A549 (cell line): ENCODE measurements at regions not wholly inside any gene's neighbourhood (a gene's known extent, or its start where the extent isn't known, plus 50 kb on each side); places are given as distances from the start of the nearest gene placed in this dataset.

ENCODE experiments used
- ATAC-seq, 2 experiments: fragments of 200-7000 bp in 1 of 2; fragments of >200 bp in 1 of 2; cut with Nextera tagmentation in 1 of 2; cut with Tn5 transposase in 1 of 2; 3 replicates each; pipeline versions ENCODE4 v1.8.0 to v1.9.1; 2018 to 2020; ENCODE audit warnings: mild to moderate bottlenecking in 1 of 2, moderate library complexity in 1 of 2
- CTCF ChIA-PET: fragments of 300-600 bp; sonication (Branson Sonifier 250); formaldehyde crosslinking; extraction: SDS; loops from one replicate; lab custom pipeline; 2021; ENCODE audit warnings: antibody characterized with exemption, inconsistent platforms; lab: Yijun Ruan, JAX
- POLR2A ChIA-PET: fragments of 350-600 bp; formaldehyde crosslinking; extraction: SDS; loops from one replicate; lab custom pipeline; 2021; ENCODE audit warnings: antibody characterized with exemption, inconsistent platforms; lab: Yijun Ruan, JAX
- DNase-seq, 2 experiments: peaks; one replicate each; pipeline versions ENCODE4 v3.0.0 to v3.0.0-alpha.2; 2011 to 2016; ENCODE audit warnings: low read depth in 1 of 2, low spot score in 1 of 2
- FAIRE-seq: peaks from 2 replicates; lab custom pipeline; 2011; peaks lifted over from hg19 to GRCh38; lab: Jason Lieb, UNC
- H3K27ac ChIP-seq, 2 experiments: fragments of >200 bp; sonication (Bioruptor Twin); formaldehyde crosslinking; 3 replicates each; pipeline ENCODE4 v1.5.1; 2016 to 2017
- H3K4me1 ChIP-seq: fragments of >200 bp; sonication (Bioruptor Twin); formaldehyde crosslinking; 3 replicates; pipeline ENCODE4 v1.6.1; 2016
- H3K4me2 ChIP-seq: fragments of >200 bp; sonication (Bioruptor Twin); formaldehyde crosslinking; 3 replicates; pipeline ENCODE4 v1.6.1; 2016
- H3K4me3 ChIP-seq: fragments of >200 bp; sonication (Bioruptor Twin); formaldehyde crosslinking; 3 replicates; pipeline ENCODE4 v1.5.1; 2016
- H3K9me3 ChIP-seq: fragments of >200 bp; sonication (Bioruptor Twin); formaldehyde crosslinking; 3 replicates; pipeline ENCODE4 v1.6.1; 2016
- BHLHE40 ChIP-seq: IDR thresholded peaks from 2 replicates; pipeline ENCODE4 v1.6.1; 2012; ENCODE audit warnings: low read depth, low read length, inconsistent platforms
- CBX8 ChIP-seq: fragments of 200-600 bp; sonication (generic); IDR thresholded peaks from 2 replicates; pipeline ENCODE4 v1.6.1; 2016
- CEBPB ChIP-seq, 2 experiments: fragments of >200 bp in 1 of 2; sonication (Bioruptor Twin) in 1 of 2; formaldehyde crosslinking in 1 of 2; IDR thresholded peaks; 2 replicates each; pipeline ENCODE4 v1.6.1; 2012 to 2016
- E2F6 ChIP-seq: IDR thresholded peaks from 2 replicates; pipeline ENCODE4 v1.6.1; 2012; ENCODE audit warnings: low read depth, borderline replicate concordance
- EHMT2 ChIP-seq: fragments of 200-600 bp; sonication (generic); IDR thresholded peaks from 2 replicates; pipeline ENCODE4 v1.6.1; 2016; ENCODE audit warnings: antibody characterized with exemption, low read depth, mild to moderate bottlenecking, moderate library complexity
- ESRRA ChIP-seq: fragments of 150-350 bp; IDR thresholded peaks from 2 replicates; pipeline ENCODE4 v1.6.1; 2014; ENCODE audit warnings: mild to moderate bottlenecking, low read length, borderline replicate concordance
- FOXS1 ChIP-seq: fragments of 250-450 bp; sonication (Bioruptor Pico); IDR thresholded peaks from 2 replicates; pipeline ENCODE4 v1.5.0; 2020; ENCODE audit warnings: mild to moderate bottlenecking, moderate library complexity
- HDAC2 ChIP-seq: fragments of 200-600 bp; sonication (generic); IDR thresholded peaks from 2 replicates; pipeline ENCODE4 v1.6.1; 2016
- HES2 ChIP-seq: fragments of >200 bp; sonication (Bioruptor Twin); formaldehyde crosslinking; IDR thresholded peaks from 2 replicates; pipeline ENCODE4 v1.6.1; 2016
- HEYL ChIP-seq: fragments of 250-450 bp; sonication (Bioruptor Pico); IDR thresholded peaks from 2 replicates; pipeline ENCODE4 v1.8.0; 2021; ENCODE audit warnings: mild to moderate bottlenecking, moderate library complexity
- HOXB13 ChIP-seq: fragments of 250-450 bp; sonication (Bioruptor Pico); IDR thresholded peaks from 2 replicates; pipeline ENCODE4 v1.5.0; 2020; ENCODE audit warnings: low read depth, mild to moderate bottlenecking, moderate library complexity
- HOXB5 ChIP-seq: fragments of 250-450 bp; sonication (Bioruptor Pico); IDR thresholded peaks from 2 replicates; pipeline ENCODE4 v1.5.0; 2020; ENCODE audit warnings: mild to moderate bottlenecking, moderate library complexity
- JUN ChIP-seq, 2 experiments: fragments of >200 bp; sonication (Bioruptor Twin); formaldehyde crosslinking; IDR thresholded peaks; 2 replicates in 1 of 2; 3 replicates in 1 of 2; pipeline ENCODE4 v1.6.1; 2016 to 2017
- MAFK ChIP-seq: fragments of 450-650 bp; IDR thresholded peaks from 2 replicates; pipeline ENCODE4 v1.6.1; 2014; ENCODE audit not compliant: partially characterized antibody
- MAX ChIP-seq: IDR thresholded peaks from 2 replicates; pipeline ENCODE4 v1.6.1; 2012
- MYC ChIP-seq: IDR thresholded peaks from 2 replicates; pipeline ENCODE4 v1.6.1; 2012; ENCODE audit warnings: mild to moderate bottlenecking, inconsistent platforms, low read length, improper control_type of control experiment, borderline replicate concordance
- PBX3 ChIP-seq: IDR thresholded peaks from 2 replicates; pipeline ENCODE4 v1.6.1; 2012
- RAD21 ChIP-seq, 2 experiments: fragments of >200 bp in 1 of 2; sonication (Bioruptor Twin) in 1 of 2; formaldehyde crosslinking in 1 of 2; IDR thresholded peaks in 1 of 2; conservative IDR thresholded peaks in 1 of 2; 2 replicates in 1 of 2; 3 replicates in 1 of 2; pipeline ENCODE4 v1.6.1; 2012 to 2018; ENCODE audit warnings: inconsistent platforms in 1 of 2
- ZC3H11A ChIP-seq: fragments of 450-650 bp; IDR thresholded peaks from 2 replicates; pipeline ENCODE4 v1.6.1; 2014; ENCODE audit warnings: antibody characterized with exemption, mild to moderate bottlenecking
- ZNF302 ChIP-seq: fragments of 250-450 bp; sonication (Bioruptor Pico); IDR thresholded peaks from 2 replicates; pipeline ENCODE4 v1.9.0; 2021; ENCODE audit warnings: inconsistent platforms, mild to moderate bottlenecking, moderate library complexity
- ZSCAN20 ChIP-seq: fragments of 250-450 bp; sonication (Bioruptor Pico); IDR thresholded peaks from 2 replicates; pipeline ENCODE4 v1.8.0; 2022; ENCODE audit warnings: mild to moderate bottlenecking, moderate library complexity
- WGBS: methylation state at CpG from one replicate; pipeline ENCODE4 v1.1.6; 2017; ENCODE audit errors: missing lambda C conversion rate; 5-methylcytosine and 5-hydroxymethylcytosine counted together
- TF ChIP-seq, protein P1 (sequence below): fragments of >200 bp; sonication (Bioruptor Twin); formaldehyde crosslinking; IDR thresholded peaks from 3 replicates; pipeline ENCODE4 v1.6.1; 2016
- TF ChIP-seq, protein P2 (sequence below): fragments of 250-450 bp; sonication (Bioruptor Pico); IDR thresholded peaks from 2 replicates; pipeline ENCODE4 v1.5.0; 2020; ENCODE audit warnings: low read depth, mild to moderate bottlenecking, moderate library complexity

DNA sequence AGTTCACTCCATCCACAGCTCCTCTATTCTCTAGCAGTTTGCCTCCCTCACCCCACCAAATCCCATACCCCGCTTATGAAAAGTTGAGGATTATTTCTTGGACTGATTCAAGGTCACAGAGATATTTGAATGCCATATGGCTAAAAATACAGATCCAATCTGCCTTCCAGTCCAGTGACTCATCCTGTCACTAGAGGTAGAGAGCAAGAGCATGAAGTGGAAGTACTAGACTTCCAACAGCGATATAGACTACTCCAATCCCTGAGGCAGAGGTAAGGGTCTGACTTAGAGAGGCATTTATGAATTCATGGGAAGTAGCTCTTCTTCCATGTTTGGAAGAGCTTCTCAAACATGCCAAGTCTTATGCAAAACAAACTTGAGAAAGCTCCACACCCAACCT, 72.4 kb upstream of the CCL21 start:
- WGBS: 50% methylated on average over 2 of the region's 2 CpGs
- Histone ChIP-seq H3K4me1 (no peaks in the 10 kb centered on the region), H3K4me3 (no peak overlapping the region), H3K9me3 (no peaks in the 10 kb centered on the region), H3K4me2 (no peak overlapping the region), H3K27ac (no peak overlapping the region)
- ATAC-seq (no peak), DNase-seq (no peak), FAIRE-seq (no peak)
- no peak for TF ChIP-seq HOXB5 (CRISPR knock-in tag)
- no peak for TF ChIP-seq E2F6
- TF ChIP-seq CEBPB (IDR thresholded peaks at IDR 0.05): no peak
- TF ChIP-seq ESRRA: no peak
- TF ChIP-seq JUN (IDR thresholded peaks at IDR 0.05): no peak
- no peak for TF ChIP-seq ZSCAN20 (CRISPR knock-in tag)
- TF ChIP-seq PBX3: no peak
- ChIA-PET POLR2A (no interaction called here), CTCF (interaction anchor here (1.0 to 1.3 kb wide), 2 partner anchors 27 to 119 kb away, joined by 3 to 4 read pairs; no protein-coding TSS in a partner anchor)

DNA sequence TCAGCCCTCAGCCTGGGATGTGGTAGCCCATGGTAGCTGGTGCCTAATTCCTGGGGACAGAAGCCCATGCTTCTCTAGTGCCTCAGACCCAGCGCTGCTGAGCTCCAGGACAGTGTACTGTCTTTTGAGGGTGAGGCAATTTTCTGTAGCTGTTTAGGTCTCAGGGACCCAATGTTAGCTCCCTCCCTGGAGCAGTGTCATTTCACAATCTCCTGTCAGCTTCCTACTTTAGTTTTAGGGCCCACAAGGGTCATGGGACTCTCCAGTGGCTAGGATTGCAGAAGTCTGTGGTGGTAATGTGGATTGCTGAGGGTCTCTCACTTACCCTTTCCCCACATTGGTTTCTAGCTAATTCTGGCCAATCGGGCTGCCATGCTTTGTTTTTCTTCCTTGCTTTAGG, 67.7 kb upstream of the CCL21 start:
- no peak for FAIRE-seq
- H3K4me3 ChIP-seq: no peak overlapping the region
- ChIA-PET POLR2A (no interaction called here), CTCF (interaction anchor here (0.8 kb wide), 1 partner anchor 76 kb away, joined by 3 read pairs; no protein-coding TSS in a partner anchor)
- TF ChIP-seq ZNF302 (CRISPR knock-in tag): no peak
- TF ChIP-seq FOXS1: no peak
- TF ChIP-seq MAX: no peak
- TF ChIP-seq MAFK: no peak
- TF ChIP-seq HDAC2: no peak
- no peak for TF ChIP-seq HOXB13
- no peak for TF ChIP-seq RAD21 (conservative IDR thresholded peaks at IDR 0.05 in 1 of 2, IDR thresholded peaks at IDR 0.05 in 1 of 2)
- TF ChIP-seq, protein P1, sequence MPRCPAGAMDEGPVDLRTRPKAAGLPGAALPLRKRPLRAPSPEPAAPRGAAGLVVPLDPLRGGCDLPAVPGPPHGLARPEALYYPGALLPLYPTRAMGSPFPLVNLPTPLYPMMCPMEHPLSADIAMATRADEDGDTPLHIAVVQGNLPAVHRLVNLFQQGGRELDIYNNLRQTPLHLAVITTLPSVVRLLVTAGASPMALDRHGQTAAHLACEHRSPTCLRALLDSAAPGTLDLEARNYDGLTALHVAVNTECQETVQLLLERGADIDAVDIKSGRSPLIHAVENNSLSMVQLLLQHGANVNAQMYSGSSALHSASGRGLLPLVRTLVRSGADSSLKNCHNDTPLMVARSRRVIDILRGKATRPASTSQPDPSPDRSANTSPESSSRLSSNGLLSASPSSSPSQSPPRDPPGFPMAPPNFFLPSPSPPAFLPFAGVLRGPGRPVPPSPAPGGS: no peak
- TF ChIP-seq CBX8: no peak
- no peak for ATAC-seq
- DNase-seq: no peak
- 29% methylated on average over 2 of the region's 2 CpGs for WGBS
- no peak overlapping the region for H3K4me2 ChIP-seq
- 0 out of 3 replicates have a peak, but pooled peaks cover 3% of the 10 kb centered on the region for H3K4me1 ChIP-seq
- H3K27ac ChIP-seq: no peak overlapping the region
- no peaks in the 10 kb centered on the region for H3K9me3 ChIP-seq

- Histone ChIP-seq H3K27ac (no peak overlapping the region), H3K4me2 (no peak overlapping the region), H3K9me3 (no peaks in the 10 kb centered on the region), H3K4me3 (no peak overlapping the region), H3K4me1 (peaks cover 3% of the 10 kb centered on the region; the same call in 1 of the 3 replicates)
- FAIRE-seq: no peak
- CTCF ChIA-PET: no interaction called here
- TF ChIP-seq E2F6 (no peak), BHLHE40 (no peak), PBX3 (no peak), HOXB13 (no peak), EHMT2 (no peak), MYC (no peak), HES2 (no peak), HEYL (no peak), ZC3H11A (no peak), HDAC2 (no peak)
- TF ChIP-seq, protein P1: no peak
- TF ChIP-seq, protein P2, sequence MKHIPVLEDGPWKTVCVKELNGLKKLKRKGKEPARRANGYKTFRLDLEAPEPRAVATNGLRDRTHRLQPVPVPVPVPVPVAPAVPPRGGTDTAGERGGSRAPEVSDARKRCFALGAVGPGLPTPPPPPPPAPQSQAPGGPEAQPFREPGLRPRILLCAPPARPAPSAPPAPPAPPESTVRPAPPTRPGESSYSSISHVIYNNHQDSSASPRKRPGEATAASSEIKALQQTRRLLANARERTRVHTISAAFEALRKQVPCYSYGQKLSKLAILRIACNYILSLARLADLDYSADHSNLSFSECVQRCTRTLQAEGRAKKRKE (CRISPR knock-in tag): no peak
- no peak for ATAC-seq
- WGBS: 23% methylated on average over 1 of the region's 1 CpG
- no peak for DNase-seq
- POLR2A ChIA-PET: no interaction called here
Observed at GRCh38 chr9:34773955-34774354, 64.0 kb upstream of the CCL21 start.
